Right lobe of liver (tissue), 6 donors: ENCODE measurements at regions not wholly inside any gene's neighbourhood (a gene's known extent, or its start where the extent isn't known, plus 50 kb on each side); places are given as distances from the start of the nearest gene placed in this dataset.

Experiments
- ATAC-seq, 4 donors: fragments of 200-7000 bp; cut with Tn5 transposase; one replicate each; pipeline ENCODE4 v1.9.1; 2020; ENCODE audit warnings: mild to moderate bottlenecking in 4 of 4, moderate library complexity in 4 of 4
- DNase-seq, 3 donors: peaks; one replicate each; pipeline ENCODE4 v3.0.0-alpha.2; 2020
- H3K27ac ChIP-seq, 3 donors: fragments of 200-600 bp; one replicate each; pipeline ENCODE4 v1.8.0; 2022
- H3K27me3 ChIP-seq, 2 donors: fragments of 200-600 bp; one replicate each; pipeline ENCODE4 v1.8.0; 2022
- H3K36me3 ChIP-seq, 4 donors: fragments of 200-600 bp; sonication (generic) in 1 of 4; one replicate each; pipeline versions ENCODE4 v1.5.1 to v1.8.0; 2017 to 2022; ENCODE audit warnings: control low read depth in 1 of 4
- H3K4me1 ChIP-seq, 4 donors: fragments of 200-600 bp; sonication (generic) in 1 of 4; one replicate each; pipeline versions ENCODE4 v1.5.1 to v1.8.0; 2017 to 2022; ENCODE audit warnings: control low read depth in 1 of 4
- H3K4me3 ChIP-seq, 3 donors: fragments of 200-600 bp; one replicate each; pipeline ENCODE4 v1.8.0; 2022
- H3K9me3 ChIP-seq, 4 donors: fragments of 200-600 bp; sonication (generic) in 1 of 4; one replicate each; pipeline versions ENCODE4 v1.5.1 to v1.8.0; 2017 to 2022; ENCODE audit warnings: control low read depth in 1 of 4
- POLR2A ChIP-seq: fragments of 450-650 bp; IDR thresholded peaks from one replicate; pipeline ENCODE4 v1.6.1; 2017; ENCODE audit warnings: antibody characterized with exemption, mild to moderate bottlenecking
- WGBS: methylation state at CpG from one replicate; pipeline ENCODE4 v1.1.6; 2018; ENCODE audit warnings: low coverage, low lambda C conversion rate; ENCODE audit not compliant: insufficient coverage; ENCODE audit errors: missing lambda C conversion rate; 5-methylcytosine and 5-hydroxymethylcytosine counted together
- intact Hi-C, 2 donors: fragments of 100-400 bp; cut with DNase I; formaldehyde crosslinking; loops; one replicate each; pipeline versions ENCODE4 v1.11.2 to v1.14.1; 2022
- TF ChIP-seq, protein P1 (sequence below), 4 donors: fragments of 200-600 bp in 3 of 4; fragments of 450-650 bp in 1 of 4; IDR thresholded peaks; one replicate each; pipeline versions ENCODE4 v1.5.1 to v1.8.0; 2016 to 2022; ENCODE audit warnings: antibody characterized with exemption in 4 of 4, mild to moderate bottlenecking in 2 of 4
- donor health status: DM: no; HTN: yes; CAD: no.
- donor health status: DM: no; HTN: no; CAD: no.
- donor health status: DM: no; HTN: no; CAD: no.
- donor health status: DM: no; HTN: yes; CAD: no.
- donor health status: DM: no; HTN: yes; CAD: no.

DNA sequence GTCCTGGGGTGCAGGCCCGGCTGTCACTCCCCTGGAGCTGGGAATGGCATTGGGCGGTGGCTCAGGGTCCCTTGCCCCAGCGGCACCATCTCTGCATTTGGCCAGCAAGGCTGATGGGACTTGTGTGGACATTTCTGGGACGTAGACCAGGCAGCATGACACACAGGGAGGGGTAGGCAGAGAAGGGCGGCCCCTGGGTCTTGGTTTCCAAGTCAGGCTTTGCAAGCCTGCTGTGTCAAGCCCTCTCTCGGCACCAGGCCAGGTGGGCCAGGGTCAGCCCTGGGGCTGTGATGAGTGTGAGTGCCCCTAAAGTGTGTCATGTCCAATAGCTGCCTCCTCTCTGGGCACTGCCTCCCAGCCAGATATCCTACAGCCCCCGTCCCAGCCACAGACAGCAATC lies 335.2 kb downstream of the SEC14L1 start:
- Histone ChIP-seq H3K4me3 (no peak overlapping the region), H3K36me3 (no peaks in the 10 kb centered on the region), H3K4me1 (peaks cover 0 to 65% (median 15%) of the 10 kb centered on the region in 4 donors), H3K9me3 (no peaks in the 10 kb centered on the region), H3K27ac (peak overlapping the region in 1 of 3 donors; percentile 6), H3K27me3 (no peaks in the 10 kb centered on the region)
- no CpG with 5 or more reads among the region's 7 CpGs for WGBS
- intact Hi-C loops = no loop called here
- TF ChIP-seq, protein P1, sequence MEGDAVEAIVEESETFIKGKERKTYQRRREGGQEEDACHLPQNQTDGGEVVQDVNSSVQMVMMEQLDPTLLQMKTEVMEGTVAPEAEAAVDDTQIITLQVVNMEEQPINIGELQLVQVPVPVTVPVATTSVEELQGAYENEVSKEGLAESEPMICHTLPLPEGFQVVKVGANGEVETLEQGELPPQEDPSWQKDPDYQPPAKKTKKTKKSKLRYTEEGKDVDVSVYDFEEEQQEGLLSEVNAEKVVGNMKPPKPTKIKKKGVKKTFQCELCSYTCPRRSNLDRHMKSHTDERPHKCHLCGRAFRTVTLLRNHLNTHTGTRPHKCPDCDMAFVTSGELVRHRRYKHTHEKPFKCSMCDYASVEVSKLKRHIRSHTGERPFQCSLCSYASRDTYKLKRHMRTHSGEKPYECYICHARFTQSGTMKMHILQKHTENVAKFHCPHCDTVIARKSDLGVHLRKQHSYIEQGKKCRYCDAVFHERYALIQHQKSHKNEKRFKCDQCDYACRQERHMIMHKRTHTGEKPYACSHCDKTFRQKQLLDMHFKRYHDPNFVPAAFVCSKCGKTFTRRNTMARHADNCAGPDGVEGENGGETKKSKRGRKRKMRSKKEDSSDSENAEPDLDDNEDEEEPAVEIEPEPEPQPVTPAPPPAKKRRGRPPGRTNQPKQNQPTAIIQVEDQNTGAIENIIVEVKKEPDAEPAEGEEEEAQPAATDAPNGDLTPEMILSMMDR (IDR thresholded peaks at IDR 0.05) = no peak
- no peak for TF ChIP-seq POLR2A
- DNase-seq (no peak), ATAC-seq (no peak)

DNA sequence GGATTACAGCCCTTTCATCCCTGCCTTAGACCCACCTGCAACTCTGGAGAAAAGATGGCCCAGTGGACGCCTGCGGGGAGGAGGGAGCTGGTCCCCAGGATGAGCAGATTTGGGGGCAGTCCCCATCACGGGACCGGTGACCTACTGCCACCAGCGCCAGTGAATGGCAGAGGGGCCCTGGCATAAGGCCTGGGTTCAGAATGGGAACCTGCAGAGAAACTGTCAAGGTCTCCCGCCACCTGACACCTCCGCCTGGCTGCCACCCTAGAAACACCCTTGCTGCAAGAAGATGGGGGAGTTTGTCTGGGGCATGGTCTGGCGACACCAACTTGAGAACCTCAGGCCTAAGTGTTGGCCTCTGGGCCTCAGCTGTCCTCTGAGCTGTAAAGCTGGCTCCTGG lies 335.7 kb downstream of the SEC14L1 start:
- Histone ChIP-seq H3K36me3 (no peaks in the 10 kb centered on the region), H3K4me1 (peaks cover 0 to 60% (median 12%) of the 10 kb centered on the region in 4 donors), H3K27ac (peak overlapping the region; percentile 6 to 43 (median 9)), H3K9me3 (no peaks in the 10 kb centered on the region), H3K4me3 (no peak overlapping the region), H3K27me3 (no peaks in the 10 kb centered on the region)
- intact Hi-C loops = no loop called here
- TF ChIP-seq, protein P1 (IDR thresholded peaks at IDR 0.05) = no peak
- no peak for TF ChIP-seq POLR2A
- ATAC-seq (no peak), DNase-seq (no peak)
- no CpG with 5 or more reads among the region's 8 CpGs for WGBS

DNA sequence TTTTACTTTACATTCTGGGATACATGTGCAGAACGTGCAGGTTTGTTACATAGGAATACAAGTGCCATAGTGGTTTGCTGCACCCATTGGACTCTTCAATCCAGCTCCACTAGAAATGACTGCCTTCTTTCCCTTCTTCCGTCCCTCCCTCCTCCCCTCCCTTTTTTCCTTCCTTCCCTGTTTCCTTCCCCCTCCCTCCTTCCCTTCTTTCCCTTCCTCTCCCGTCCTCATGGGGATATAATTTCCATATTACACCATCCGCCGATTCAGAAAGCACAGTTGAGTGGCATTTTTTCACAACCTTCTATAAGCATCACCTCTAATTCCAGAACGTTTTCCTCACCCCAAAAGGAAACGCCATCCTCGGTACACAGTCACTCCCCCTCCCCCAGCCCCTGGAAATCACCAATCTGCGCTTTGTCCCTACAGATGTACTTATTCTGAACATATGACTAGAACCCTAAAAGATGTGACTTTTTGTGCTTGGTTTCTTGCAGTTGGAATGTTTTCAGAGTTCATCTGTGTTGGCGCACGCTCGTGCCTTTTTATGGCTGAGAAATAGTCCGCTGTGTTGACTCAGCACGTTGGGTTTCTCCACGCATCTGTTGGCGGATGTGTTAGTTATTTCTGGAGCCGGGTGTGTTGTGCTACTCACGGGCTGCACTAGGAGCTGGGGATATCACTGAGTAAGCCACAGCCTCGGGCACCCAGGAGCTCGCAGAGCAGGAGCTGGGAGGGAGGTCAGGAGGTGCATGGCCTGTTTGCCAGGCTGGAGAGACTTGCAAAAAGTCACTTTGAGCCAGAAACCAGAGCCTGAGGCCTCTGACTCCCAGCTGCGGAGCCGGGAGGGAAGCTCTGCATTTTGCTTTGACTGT lies 336.4 kb downstream of the SEC14L1 start:
- H3K4me1 ChIP-seq = peaks cover 0 to 53% (median 12%) of the 10 kb centered on the region in 4 donors
- DNase-seq = peak in 1 of 3 donors; percentile 68
- H3K27me3 ChIP-seq = no peaks in the 10 kb centered on the region
- no peaks in the 10 kb centered on the region for H3K9me3 ChIP-seq
- ATAC-seq = peak; percentile 19 to 84 (median 48)
- intact Hi-C loops = no loop called here
- H3K36me3 ChIP-seq = peaks cover 0 to 2% (median under 1%) of the 10 kb centered on the region in 4 donors
- 36% methylated on average over 21 of the region's 22 CpGs for WGBS
- TF ChIP-seq, protein P1 (IDR thresholded peaks at IDR 0.05) = no peak
- no peak for TF ChIP-seq POLR2A
- no peak overlapping the region for H3K4me3 ChIP-seq
- peak overlapping the region; percentile 9 to 43 (median 20) for H3K27ac ChIP-seq

DNA sequence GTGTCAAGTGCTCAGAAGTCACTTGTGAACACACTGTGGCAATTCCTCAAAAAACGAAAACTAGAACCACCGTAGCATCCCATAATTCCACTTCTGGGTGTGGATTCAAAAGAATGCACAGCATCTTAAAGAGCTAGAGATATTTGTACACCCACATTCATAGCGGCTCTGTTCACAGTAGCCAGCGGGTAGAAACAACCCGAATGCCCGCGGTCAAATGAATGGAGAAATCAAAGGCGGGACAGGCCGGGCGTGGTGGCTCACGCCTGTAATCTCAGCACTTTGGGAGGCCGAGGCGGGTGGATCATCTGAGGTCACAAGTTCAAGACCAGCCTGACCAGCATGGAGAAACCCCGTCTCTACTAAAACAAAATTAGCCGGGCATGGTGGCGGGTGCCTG lies 337.5 kb downstream of the SEC14L1 start:
- Histone ChIP-seq H3K27me3 (no peaks in the 10 kb centered on the region), H3K36me3 (peaks cover 0 to 13% (median 5%) of the 10 kb centered on the region in 4 donors), H3K4me3 (no peak overlapping the region), H3K9me3 (no peaks in the 10 kb centered on the region), H3K27ac (peak overlapping the region in 1 of 3 donors; percentile 20), H3K4me1 (peaks cover 0 to 42% (median 6%) of the 10 kb centered on the region in 4 donors)
- ATAC-seq = no peak
- 92% methylated on average over 10 of the region's 16 CpGs for WGBS
- TF ChIP-seq, protein P1 (IDR thresholded peaks at IDR 0.05) = no peak
- TF ChIP-seq POLR2A = no peak
- no peak for DNase-seq
- intact Hi-C loops = no loop called here
